Mucosa of descending colon (tissue), 3 donors: ENCODE measurements at regions not wholly inside any gene's neighbourhood (a gene's known extent, or its start where the extent isn't known, plus 50 kb on each side); places are given as distances from the start of the nearest gene placed in this dataset.

ENCODE experiments used
- ATAC-seq: fragments of 200-7000 bp; cut with Tn5 transposase; one replicate; pipeline ENCODE4 v1.9.1; 2020; ENCODE audit warnings: mild to moderate bottlenecking, moderate library complexity
- DNase-seq, 3 donors: peaks; one replicate each; pipeline ENCODE4 v3.0.0-alpha.2; 2020
- H3K36me3 ChIP-seq: fragments of 200-600 bp; one replicate; pipeline ENCODE4 v1.8.0; 2021; ENCODE audit warnings: low read depth, mild to moderate bottlenecking
- H3K4me1 ChIP-seq: fragments of 200-600 bp; one replicate; pipeline ENCODE4 v1.8.0; 2021; ENCODE audit warnings: low read depth, mild to moderate bottlenecking
- H3K4me3 ChIP-seq: fragments of 200-600 bp; one replicate; pipeline ENCODE4 v1.8.0; 2021; ENCODE audit warnings: mild to moderate bottlenecking
- H3K9me3 ChIP-seq: fragments of 200-600 bp; one replicate; pipeline ENCODE4 v1.8.0; 2021; ENCODE audit warnings: mild to moderate bottlenecking
- intact Hi-C, 2 donors: fragments of 100-400 bp; cut with DNase I in 1 of 2; cut with micrococcal nuclease in 1 of 2; formaldehyde crosslinking; loops; one replicate each; pipeline versions ENCODE4 v1.11.0 to v1.11.1; 2022; cut with DNase I, micrococcal nuclease
- TF ChIP-seq, protein P1 (sequence below): fragments of 200-600 bp; IDR thresholded peaks from one replicate; pipeline ENCODE4 v1.8.0; 2022; ENCODE audit warnings: antibody characterized with exemption, mild to moderate bottlenecking
- donor health status: DM: no; HTN: no; CAD: no; lungs with moderate emphysema.
- donor health status: DM: no; HTN: no; CAD: no.
- donor health status: DM: no; HTN: yes; CAD: no.

DNA sequence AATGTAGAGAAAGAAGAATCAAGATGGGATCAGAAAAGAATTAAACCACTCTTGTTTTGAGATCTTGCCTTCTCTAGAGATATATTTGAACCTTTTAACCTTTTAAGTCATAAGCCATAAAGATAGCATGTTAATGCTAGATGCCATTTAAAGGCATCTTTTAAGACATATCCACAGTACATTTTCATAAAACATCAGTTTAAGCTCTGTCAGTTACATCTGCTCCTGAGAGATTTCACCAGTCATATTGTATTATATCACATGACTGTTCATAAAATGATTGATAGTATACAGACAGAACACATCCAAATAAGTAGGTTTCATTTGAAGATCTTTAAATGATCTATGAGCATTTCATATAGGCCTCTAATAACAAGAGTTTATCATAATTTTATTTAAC is 1238.5 kb downstream of the SLC16A7 start:
- intact Hi-C loops = no loop called here
- TF ChIP-seq, protein P1, sequence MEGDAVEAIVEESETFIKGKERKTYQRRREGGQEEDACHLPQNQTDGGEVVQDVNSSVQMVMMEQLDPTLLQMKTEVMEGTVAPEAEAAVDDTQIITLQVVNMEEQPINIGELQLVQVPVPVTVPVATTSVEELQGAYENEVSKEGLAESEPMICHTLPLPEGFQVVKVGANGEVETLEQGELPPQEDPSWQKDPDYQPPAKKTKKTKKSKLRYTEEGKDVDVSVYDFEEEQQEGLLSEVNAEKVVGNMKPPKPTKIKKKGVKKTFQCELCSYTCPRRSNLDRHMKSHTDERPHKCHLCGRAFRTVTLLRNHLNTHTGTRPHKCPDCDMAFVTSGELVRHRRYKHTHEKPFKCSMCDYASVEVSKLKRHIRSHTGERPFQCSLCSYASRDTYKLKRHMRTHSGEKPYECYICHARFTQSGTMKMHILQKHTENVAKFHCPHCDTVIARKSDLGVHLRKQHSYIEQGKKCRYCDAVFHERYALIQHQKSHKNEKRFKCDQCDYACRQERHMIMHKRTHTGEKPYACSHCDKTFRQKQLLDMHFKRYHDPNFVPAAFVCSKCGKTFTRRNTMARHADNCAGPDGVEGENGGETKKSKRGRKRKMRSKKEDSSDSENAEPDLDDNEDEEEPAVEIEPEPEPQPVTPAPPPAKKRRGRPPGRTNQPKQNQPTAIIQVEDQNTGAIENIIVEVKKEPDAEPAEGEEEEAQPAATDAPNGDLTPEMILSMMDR = no peak
- peaks cover 2% of the 10 kb centered on the region for H3K9me3 ChIP-seq
- H3K4me1 ChIP-seq = no peaks in the 10 kb centered on the region
- DNase-seq (no peak), ATAC-seq (no peak)
- no peaks in the 10 kb centered on the region for H3K36me3 ChIP-seq
- no peak overlapping the region for H3K4me3 ChIP-seq

DNA sequence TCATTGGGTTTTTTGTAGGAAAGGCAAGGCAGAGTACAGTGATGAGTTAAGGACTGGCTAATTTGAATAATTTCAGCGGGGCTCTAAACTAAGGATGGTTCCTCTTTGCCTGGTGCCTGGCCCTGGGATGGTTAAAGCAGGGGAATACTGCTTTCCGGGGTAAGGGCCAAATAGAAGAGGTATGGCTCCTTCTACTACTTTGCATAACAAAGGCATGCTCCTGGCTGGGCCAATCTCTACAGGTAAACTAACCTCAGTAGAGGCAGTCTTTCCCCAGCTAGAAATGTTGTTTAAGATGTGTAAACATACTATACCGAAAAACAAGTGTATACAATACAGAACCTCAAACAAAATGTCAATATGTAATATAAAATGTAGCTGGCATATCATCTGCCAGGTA is 1239.0 kb downstream of the SLC16A7 start:
- DNase-seq (no peak), ATAC-seq (no peak)
- peaks cover 2% of the 10 kb centered on the region for H3K9me3 ChIP-seq
- H3K4me3 ChIP-seq = no peak overlapping the region
- TF ChIP-seq, protein P1 = no peak
- no peaks in the 10 kb centered on the region for H3K4me1 ChIP-seq
- intact Hi-C loops = no loop called here
- H3K36me3 ChIP-seq = no peaks in the 10 kb centered on the region

DNA sequence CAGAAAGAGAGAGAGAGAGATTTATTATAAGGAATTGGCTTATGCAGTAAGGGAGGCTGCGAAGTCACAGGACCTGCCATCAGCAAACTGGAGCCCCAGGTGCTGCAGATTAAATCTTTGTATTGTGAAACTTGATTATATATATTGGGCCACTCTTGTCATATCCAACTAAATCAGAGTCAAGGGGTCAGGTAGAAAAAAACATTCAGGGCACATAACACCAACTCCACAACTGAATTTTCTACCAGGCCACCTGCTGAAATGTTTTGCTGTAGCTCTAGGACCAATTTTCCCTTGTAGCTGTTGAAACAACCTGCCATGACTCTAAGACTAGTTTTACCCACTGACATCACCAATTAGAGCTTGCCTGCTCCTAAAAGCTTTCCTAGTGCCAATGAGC is 1240.8 kb downstream of the SLC16A7 start:
- intact Hi-C loops = no loop called here
- no peak for ATAC-seq
- Histone ChIP-seq H3K4me1 (no peaks in the 10 kb centered on the region), H3K36me3 (no peaks in the 10 kb centered on the region), H3K9me3 (peaks cover 2% of the 10 kb centered on the region), H3K4me3 (no peak overlapping the region)
- DNase-seq = no peak
- TF ChIP-seq, protein P1 = no peak

DNA sequence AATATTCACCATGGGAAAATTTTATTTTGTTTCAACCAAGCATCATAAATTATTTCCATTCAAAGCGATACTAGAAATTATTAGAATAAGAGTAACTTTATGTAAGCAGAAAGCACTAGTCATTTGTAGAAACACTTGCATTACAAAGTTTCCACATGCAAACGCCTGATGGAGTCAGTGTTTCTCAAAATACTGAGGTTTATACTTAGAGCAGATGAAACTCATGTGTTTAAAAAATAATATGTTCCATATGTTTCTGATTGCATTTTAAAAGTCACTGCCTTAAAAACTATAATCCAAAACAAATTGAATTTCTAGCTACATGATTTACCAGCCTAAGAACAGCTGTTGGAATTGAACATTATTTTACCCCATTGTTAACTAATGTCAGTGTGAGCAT is 1246.4 kb downstream of the SLC16A7 start:
- Histone ChIP-seq H3K36me3 (no peaks in the 10 kb centered on the region), H3K9me3 (peaks cover 9% of the 10 kb centered on the region), H3K4me3 (no peak overlapping the region), H3K4me1 (no peaks in the 10 kb centered on the region)
- ATAC-seq (no peak), DNase-seq (no peak)
- intact Hi-C loops = no loop called here
- TF ChIP-seq, protein P1 = no peak

DNA sequence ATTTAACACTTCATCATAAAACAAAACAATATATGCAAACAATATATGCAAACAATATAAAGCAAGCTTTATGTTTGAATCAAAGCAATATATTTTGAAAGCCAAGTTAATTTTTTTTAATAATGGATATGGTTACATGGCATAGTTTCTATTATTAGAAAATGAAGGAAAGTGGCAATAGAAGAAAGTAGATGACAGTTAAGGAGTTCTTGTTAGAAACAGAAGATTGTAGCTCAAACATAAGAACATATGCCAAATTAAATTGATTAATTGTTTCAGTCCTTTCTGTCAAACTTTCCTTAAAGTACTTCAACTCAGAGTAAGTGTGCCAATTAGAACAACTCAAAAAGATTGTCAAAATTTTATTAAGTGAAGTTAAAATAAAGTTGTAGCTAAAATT is 1248.3 kb downstream of the SLC16A7 start:
- Histone ChIP-seq H3K4me1 (no peaks in the 10 kb centered on the region), H3K36me3 (no peaks in the 10 kb centered on the region), H3K9me3 (peaks cover 9% of the 10 kb centered on the region), H3K4me3 (no peak overlapping the region)
- DNase-seq = no peak
- TF ChIP-seq, protein P1 = no peak
- ATAC-seq = no peak
- intact Hi-C loops = no loop called here

DNA sequence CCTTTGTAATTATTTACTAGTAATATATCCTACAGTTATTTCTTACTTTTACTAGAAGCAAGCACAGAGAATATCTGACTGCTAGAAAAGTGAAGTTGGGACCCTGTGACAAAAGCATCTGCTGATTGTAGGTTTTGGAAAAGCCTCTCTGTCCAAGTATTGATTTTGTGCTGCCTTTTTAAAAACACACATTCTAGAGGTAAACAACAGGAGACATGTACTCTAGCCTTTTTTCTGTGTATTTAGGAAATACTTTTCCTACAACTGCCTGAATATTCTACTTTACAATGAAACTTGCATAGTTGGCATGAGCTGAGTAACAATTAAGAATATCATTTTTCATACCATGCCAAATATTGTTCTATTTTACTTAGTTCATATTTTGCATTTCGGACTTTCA is 1249.0 kb downstream of the SLC16A7 start:
- ATAC-seq (no peak), DNase-seq (no peak)
- Histone ChIP-seq H3K9me3 (peaks cover 9% of the 10 kb centered on the region), H3K4me1 (no peaks in the 10 kb centered on the region), H3K4me3 (no peak overlapping the region), H3K36me3 (no peaks in the 10 kb centered on the region)
- intact Hi-C loops = no loop called here
- TF ChIP-seq, protein P1 = no peak
